Fibroblast of peridontal ligament (primary cell): ENCODE measurements at regions not wholly inside any gene's neighbourhood (a gene's known extent, or its start where the extent isn't known, plus 50 kb on each side); places are given as distances from the start of the nearest gene placed in this dataset.
"Not testable (repeated sequence)": the region's sequence is repeated elsewhere in the genome, so short reads cannot be mapped to it uniquely, and the experiment has no call there.

Source experiments
- DNase-seq: peaks from one replicate; pipeline ENCODE4 v3.0.0-alpha.2; 2010; ENCODE audit errors: extremely low read depth

- DNase-seq: no peak
These were observed 187.9 kb downstream of the PTPRU start for GRCh38 chr1:29424266-29424665.

- no peak for DNase-seq
These were observed 183.9 kb downstream of the PTPRU start for GRCh38 chr1:29420202-29420601.

GRCh38 chr1:29417971-29418370, 181.6 kb downstream of the PTPRU start:
- no peak for DNase-seq

GRCh38 chr1:29417147-29417858, 181.0 kb downstream of the PTPRU start:
- DNase-seq: peak; percentile 8

- DNase-seq: no peak
These were observed 180.2 kb downstream of the PTPRU start for GRCh38 chr1:29416267-29417146.

GRCh38 chr1:29415861-29416260, 179.5 kb downstream of the PTPRU start:
- DNase-seq: no peak

GRCh38 chr1:29415156-29415830, 179.0 kb downstream of the PTPRU start:
- no peak for DNase-seq

- DNase-seq: no peak
These were observed 177.8 kb downstream of the PTPRU start for GRCh38 chr1:29414086-29414485.

GRCh38 chr1:29413661-29414060, 177.3 kb downstream of the PTPRU start:
- no peak for DNase-seq

GRCh38 chr1:29412591-29412990, 176.3 kb downstream of the PTPRU start:
- DNase-seq: no peak

GRCh38 chr1:29410476-29410875, 174.2 kb downstream of the PTPRU start:
- no peak for DNase-seq

GRCh38 chr1:29409616-29410015, 173.3 kb downstream of the PTPRU start:
- no peak for DNase-seq

GRCh38 chr1:29408831-29409605, 172.7 kb downstream of the PTPRU start:
- DNase-seq: no peak

GRCh38 chr1:29406814-29407213, 170.5 kb downstream of the PTPRU start:
- DNase-seq: no peak

- not testable (repeated sequence) for DNase-seq
These were observed 163.9 kb downstream of the PTPRU start for GRCh38 chr1:29400203-29400602.

- DNase-seq: no peak
These were observed 163.1 kb downstream of the PTPRU start for GRCh38 chr1:29399465-29399864.

GRCh38 chr1:29398431-29398830, 162.1 kb downstream of the PTPRU start:
- DNase-seq: no peak

- no peak for DNase-seq
These were observed 161.7 kb downstream of the PTPRU start for GRCh38 chr1:29397981-29398380.

GRCh38 chr1:29397256-29397590, 160.9 kb downstream of the PTPRU start:
- no peak for DNase-seq

- peak; percentile 8 for DNase-seq
These were observed 160.3 kb downstream of the PTPRU start for GRCh38 chr1:29396438-29397255.
